Colonic mucosa (tissue), 4 donors: ENCODE measurements at regions not wholly inside any gene's neighbourhood (a gene's known extent, or its start where the extent isn't known, plus 50 kb on each side); places are given as distances from the start of the nearest gene placed in this dataset.

ENCODE experiments used
- DNase-seq: peaks from one replicate; pipeline ENCODE4 v3.0.0-alpha.2; 2020
- H3K27ac ChIP-seq: fragments of 200-600 bp; one replicate; pipeline ENCODE4 v1.8.0; 2021
- H3K27me3 ChIP-seq: fragments of 200-600 bp; one replicate; pipeline ENCODE4 v1.8.0; 2021
- H3K36me3 ChIP-seq: fragments of 200-600 bp; one replicate; pipeline ENCODE4 v1.8.0; 2021
- H3K4me1 ChIP-seq: fragments of 200-600 bp; one replicate; pipeline ENCODE4 v1.8.0; 2021; ENCODE audit warnings: mild to moderate bottlenecking
- H3K4me3 ChIP-seq: fragments of 200-600 bp; one replicate; pipeline ENCODE4 v1.8.0; 2021
- H3K9ac ChIP-seq, 2 donors: one replicate each; pipeline ENCODE4 v1.7.0; 2013; ENCODE audit warnings: control low read depth in 2 of 2, low read depth in 2 of 2, low read length in 2 of 2
- H3K9me3 ChIP-seq: fragments of 200-600 bp; one replicate; pipeline ENCODE4 v1.8.0; 2021
- intact Hi-C: fragments of 100-400 bp; cut with DNase I; formaldehyde crosslinking; loops from one replicate; pipeline ENCODE4 v1.14.1; 2022
- TF ChIP-seq, protein P1 (sequence below): fragments of 200-600 bp; IDR thresholded peaks from one replicate; pipeline ENCODE4 v1.8.0; 2022; ENCODE audit warnings: antibody characterized with exemption, mild to moderate bottlenecking
- donor health status: healthy.
- donor health status: DM: no; HTN: no; CAD: no.
- donor health status: DM: no; HTN: no; CAD: no.

DNA sequence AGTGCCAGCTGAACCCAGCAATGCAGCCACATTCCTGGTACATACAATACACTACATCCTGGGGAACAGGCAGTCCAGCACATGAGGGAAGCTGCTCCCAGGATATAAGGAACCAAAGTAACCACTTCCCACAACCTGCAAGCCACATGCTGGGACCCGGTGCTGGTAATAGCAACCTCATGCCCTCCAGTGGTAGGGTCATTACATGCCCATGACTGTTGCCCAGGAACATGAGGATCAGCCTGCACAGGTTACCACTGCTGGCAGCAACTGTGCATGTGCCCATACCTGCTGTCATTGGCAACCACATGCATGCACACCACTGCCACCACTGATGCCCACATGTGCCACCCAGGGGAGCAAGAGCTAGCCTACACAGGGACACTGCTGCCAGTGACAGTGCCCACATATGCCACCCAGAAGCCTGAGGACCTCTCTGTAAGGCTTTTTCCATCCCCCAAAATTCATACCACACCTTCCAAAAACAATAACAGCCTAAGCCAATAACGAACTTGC lies 1982.5 kb downstream of the ARAP2 start:
- Histone ChIP-seq H3K27ac (no peak overlapping the region), H3K9ac (no peak overlapping the region), H3K9me3 (no peaks in the 10 kb centered on the region), H3K4me3 (no peak overlapping the region), H3K4me1 (no peaks in the 10 kb centered on the region), H3K36me3 (no peaks in the 10 kb centered on the region), H3K27me3 (no peaks in the 10 kb centered on the region)
- TF ChIP-seq, protein P1, sequence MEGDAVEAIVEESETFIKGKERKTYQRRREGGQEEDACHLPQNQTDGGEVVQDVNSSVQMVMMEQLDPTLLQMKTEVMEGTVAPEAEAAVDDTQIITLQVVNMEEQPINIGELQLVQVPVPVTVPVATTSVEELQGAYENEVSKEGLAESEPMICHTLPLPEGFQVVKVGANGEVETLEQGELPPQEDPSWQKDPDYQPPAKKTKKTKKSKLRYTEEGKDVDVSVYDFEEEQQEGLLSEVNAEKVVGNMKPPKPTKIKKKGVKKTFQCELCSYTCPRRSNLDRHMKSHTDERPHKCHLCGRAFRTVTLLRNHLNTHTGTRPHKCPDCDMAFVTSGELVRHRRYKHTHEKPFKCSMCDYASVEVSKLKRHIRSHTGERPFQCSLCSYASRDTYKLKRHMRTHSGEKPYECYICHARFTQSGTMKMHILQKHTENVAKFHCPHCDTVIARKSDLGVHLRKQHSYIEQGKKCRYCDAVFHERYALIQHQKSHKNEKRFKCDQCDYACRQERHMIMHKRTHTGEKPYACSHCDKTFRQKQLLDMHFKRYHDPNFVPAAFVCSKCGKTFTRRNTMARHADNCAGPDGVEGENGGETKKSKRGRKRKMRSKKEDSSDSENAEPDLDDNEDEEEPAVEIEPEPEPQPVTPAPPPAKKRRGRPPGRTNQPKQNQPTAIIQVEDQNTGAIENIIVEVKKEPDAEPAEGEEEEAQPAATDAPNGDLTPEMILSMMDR, result no peak
- DNase-seq, result no peak
- intact Hi-C loops, result no loop called here

DNA sequence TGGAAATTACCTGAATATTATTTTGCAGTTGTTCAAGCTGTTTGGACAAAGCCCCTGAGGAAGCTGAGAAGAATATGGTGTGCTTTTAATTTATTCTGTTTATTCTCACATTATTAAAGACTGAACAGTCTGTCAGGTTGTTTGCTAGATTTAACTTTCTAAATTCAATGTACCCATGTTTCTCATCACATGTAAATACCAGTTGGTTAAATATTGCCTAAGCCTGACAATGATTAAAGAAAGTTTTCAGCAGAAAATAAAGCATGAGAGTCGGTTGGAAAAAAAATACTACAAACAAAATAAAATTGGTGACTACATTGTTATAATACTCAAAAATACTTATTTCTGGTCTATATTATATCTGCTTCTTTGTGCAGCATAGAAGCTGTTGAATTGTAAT lies 1974.7 kb downstream of the ARAP2 start:
- H3K9ac ChIP-seq, result no peak overlapping the region
- H3K9me3 ChIP-seq, result no peaks in the 10 kb centered on the region
- intact Hi-C loops, result no loop called here
- no peak overlapping the region for H3K4me3 ChIP-seq
- no peaks in the 10 kb centered on the region for H3K36me3 ChIP-seq
- TF ChIP-seq, protein P1, result no peak
- DNase-seq, result no peak
- no peaks in the 10 kb centered on the region for H3K27me3 ChIP-seq
- no peaks in the 10 kb centered on the region for H3K4me1 ChIP-seq
- no peak overlapping the region for H3K27ac ChIP-seq

DNA sequence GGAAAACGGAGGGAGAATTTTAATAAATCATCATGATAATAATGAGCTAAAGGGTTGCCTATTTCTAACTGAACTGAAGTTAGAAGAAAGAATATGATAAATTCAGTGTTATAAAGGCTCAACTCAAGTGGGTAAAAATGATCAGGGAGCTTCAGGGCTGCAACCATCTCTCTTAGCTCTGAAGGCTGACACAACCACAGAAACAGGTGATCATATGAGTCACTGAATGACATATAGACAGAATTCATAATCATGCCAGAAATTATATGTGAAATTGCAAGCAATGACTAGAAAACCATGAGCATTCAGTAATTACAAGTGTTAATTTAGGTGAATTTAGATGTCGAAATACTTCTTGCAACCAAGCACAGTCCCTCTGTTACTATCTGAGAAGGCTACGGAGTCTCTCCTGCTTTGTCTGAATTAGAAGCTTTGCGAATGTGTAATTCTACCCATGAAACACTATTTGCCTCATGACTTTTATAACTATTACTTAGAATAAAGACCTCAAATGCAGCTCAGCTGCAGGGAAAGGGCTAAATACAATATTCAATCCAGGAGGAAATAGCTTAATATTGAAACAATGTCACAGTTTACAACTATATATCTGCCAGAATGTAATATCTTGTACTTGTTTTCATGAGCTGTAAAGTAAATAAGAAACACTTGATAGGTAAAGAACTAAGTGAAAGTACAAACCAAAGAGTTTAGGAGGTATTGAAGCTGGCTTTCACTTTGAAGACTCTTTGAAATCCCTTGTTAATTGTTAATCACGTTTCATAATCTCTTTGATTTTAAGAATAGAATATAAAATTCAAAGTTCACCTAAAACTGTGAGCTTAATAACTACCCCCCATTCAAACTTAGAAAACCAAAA lies 1972.6 kb downstream of the ARAP2 start:
- no peaks in the 10 kb centered on the region for H3K36me3 ChIP-seq
- no peak overlapping the region for H3K9ac ChIP-seq
- no peaks in the 10 kb centered on the region for H3K4me1 ChIP-seq
- H3K27ac ChIP-seq, result no peak overlapping the region
- TF ChIP-seq, protein P1, result no peak
- intact Hi-C loops, result no loop called here
- DNase-seq, result no peak
- H3K9me3 ChIP-seq, result no peaks in the 10 kb centered on the region
- no peaks in the 10 kb centered on the region for H3K27me3 ChIP-seq
- no peak overlapping the region for H3K4me3 ChIP-seq

DNA sequence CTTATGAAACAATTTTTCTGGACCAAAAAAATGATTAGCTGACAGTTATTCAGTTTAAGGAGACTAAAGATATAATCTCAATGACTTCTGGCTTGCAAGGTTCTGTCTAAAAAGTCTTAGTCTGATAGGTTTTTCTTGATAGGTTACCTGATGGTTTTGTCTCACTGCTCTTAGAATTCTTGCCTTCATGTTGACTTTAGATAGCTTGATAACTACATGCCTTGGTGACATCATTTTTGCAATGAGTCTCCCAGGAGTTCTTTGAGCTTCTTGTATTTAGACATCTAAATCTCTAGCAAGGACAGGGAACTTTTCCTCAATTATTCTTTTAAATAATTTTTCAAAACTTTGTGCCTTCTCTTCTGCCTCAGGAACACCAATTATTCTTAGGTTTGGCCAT lies 1965.3 kb downstream of the ARAP2 start:
- intact Hi-C loops, result no loop called here

DNA sequence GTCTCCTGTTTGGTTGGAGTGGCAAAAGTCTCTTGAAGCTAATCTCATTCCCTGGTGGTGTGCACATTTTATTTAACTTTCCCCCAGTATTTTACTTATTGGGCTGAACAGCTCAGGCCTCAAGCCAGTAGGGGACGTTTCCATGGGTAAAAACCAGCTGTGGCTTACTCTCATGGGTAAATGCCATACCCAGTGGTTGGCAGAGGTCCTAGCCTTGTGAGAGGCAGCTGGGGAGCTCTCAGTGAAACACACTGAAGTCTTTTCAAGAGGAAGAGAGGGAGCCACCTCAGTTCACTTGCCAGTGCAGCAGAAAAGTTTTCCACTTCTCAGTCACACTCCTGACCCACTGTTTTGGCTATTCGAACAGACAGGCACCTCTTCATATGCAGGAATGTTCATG lies 1964.2 kb downstream of the ARAP2 start:
- no peak for DNase-seq
- TF ChIP-seq, protein P1, result no peak
- H3K4me3 ChIP-seq, result no peak overlapping the region
- no peaks in the 10 kb centered on the region for H3K27me3 ChIP-seq
- no peaks in the 10 kb centered on the region for H3K9me3 ChIP-seq
- H3K27ac ChIP-seq, result no peak overlapping the region
- no peak overlapping the region for H3K9ac ChIP-seq
- intact Hi-C loops, result no loop called here
- no peaks in the 10 kb centered on the region for H3K36me3 ChIP-seq
- H3K4me1 ChIP-seq, result no peaks in the 10 kb centered on the region

More for the DNA sequence above, 1965.3 kb downstream of the ARAP2 start:
- H3K27me3 ChIP-seq, result no peaks in the 10 kb centered on the region
- H3K27ac ChIP-seq, result no peak overlapping the region
- TF ChIP-seq, protein P1, result no peak
- H3K36me3 ChIP-seq, result no peaks in the 10 kb centered on the region
- no peak for DNase-seq
- H3K4me1 ChIP-seq, result no peaks in the 10 kb centered on the region
- H3K9ac ChIP-seq, result no peak overlapping the region
- no peak overlapping the region for H3K4me3 ChIP-seq
- H3K9me3 ChIP-seq, result no peaks in the 10 kb centered on the region
